ENCODE measurements at regions not wholly inside any gene's neighbourhood (a gene's known extent, or its start where the extent isn't known, plus 50 kb on each side); places are given as distances from the start of the nearest gene placed in this dataset.

DNA sequence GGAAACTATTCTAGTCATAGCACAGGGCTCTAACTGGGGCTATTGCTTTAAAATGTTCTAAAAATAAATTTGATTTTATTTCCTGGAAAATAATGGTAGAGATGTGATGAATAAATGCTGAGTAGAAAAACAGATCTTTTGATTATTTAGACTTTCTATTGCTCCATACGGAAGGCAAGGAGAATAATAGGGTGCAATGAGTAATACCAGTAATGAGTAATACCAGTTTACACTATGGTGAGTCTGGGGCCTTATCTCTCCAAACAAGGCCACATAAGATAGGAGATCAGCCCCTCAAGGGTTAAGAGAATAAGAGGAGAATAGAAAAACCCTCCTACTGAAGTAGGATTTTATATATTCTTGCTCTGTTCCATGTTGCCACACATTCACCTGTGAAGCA lies 390.4 kb downstream of the KLF5 start:
- no peaks in the 10 kb centered on the region for H3K4me1 ChIP-seq (ENCODE audit: control insufficient read depth in 1 of 2, insufficient read depth in 2 of 2, low read length in 2 of 2)
- POLR2A ChIA-PET, result no interaction called here
- no peaks in the 10 kb centered on the region for H3K36me3 ChIP-seq (ENCODE audit: control insufficient read depth in 1 of 2, insufficient read depth in 2 of 2, low read length in 2 of 2)
- no peak overlapping the region for H3K4me2 ChIP-seq (ENCODE audit: low read length)
- no peaks in the 10 kb centered on the region for H3K27me3 ChIP-seq (ENCODE audit: insufficient read depth, low read length)
- DNase-seq (ENCODE audit: low read depth, low spot score), result no peak
- intact Hi-C loops (cut with micrococcal nuclease), result no loop called here
- no peak overlapping the region for H2AFZ ChIP-seq (ENCODE audit: low read depth, low read length, poor library complexity, severe bottlenecking)
- ATAC-seq, result no peak
- H3K9me3 ChIP-seq (ENCODE audit: control insufficient read depth in 1 of 2, insufficient read depth in 1 of 2, low read depth in 1 of 2, low read length in 2 of 2), result no peaks in the 10 kb centered on the region
- no peak overlapping the region for H3K27ac ChIP-seq (ENCODE audit: low read depth, low read length)
- no peaks in the 10 kb centered on the region for H3K79me2 ChIP-seq (ENCODE audit: insufficient read depth, low read length)
- no peaks in the 10 kb centered on the region for H4K20me1 ChIP-seq (ENCODE audit: insufficient read depth)
- no peaks in the 10 kb centered on the region for H3K9me2 ChIP-seq (ENCODE audit: insufficient read depth)
- no peak overlapping the region for H3K4me3 ChIP-seq (replicated peaks in 1 of 2; ENCODE audit: low read depth in 1 of 2, low read length in 2 of 2)
- no peak overlapping the region for H3K9ac ChIP-seq (ENCODE audit: low read length)
- BruUV-seq (replicated peaks), result no TSS peak
- CTCF ChIA-PET, result no interaction called here
- TF ChIP-seq EZH2phosphoT487 (IDR thresholded peaks at IDR 0.05; ENCODE audit: borderline replicate concordance), result no peak
- no peak for TF ChIP-seq RAD21 (IDR thresholded peaks at IDR 0.05; ENCODE audit: low read depth)
- TF ChIP-seq, protein P1, sequence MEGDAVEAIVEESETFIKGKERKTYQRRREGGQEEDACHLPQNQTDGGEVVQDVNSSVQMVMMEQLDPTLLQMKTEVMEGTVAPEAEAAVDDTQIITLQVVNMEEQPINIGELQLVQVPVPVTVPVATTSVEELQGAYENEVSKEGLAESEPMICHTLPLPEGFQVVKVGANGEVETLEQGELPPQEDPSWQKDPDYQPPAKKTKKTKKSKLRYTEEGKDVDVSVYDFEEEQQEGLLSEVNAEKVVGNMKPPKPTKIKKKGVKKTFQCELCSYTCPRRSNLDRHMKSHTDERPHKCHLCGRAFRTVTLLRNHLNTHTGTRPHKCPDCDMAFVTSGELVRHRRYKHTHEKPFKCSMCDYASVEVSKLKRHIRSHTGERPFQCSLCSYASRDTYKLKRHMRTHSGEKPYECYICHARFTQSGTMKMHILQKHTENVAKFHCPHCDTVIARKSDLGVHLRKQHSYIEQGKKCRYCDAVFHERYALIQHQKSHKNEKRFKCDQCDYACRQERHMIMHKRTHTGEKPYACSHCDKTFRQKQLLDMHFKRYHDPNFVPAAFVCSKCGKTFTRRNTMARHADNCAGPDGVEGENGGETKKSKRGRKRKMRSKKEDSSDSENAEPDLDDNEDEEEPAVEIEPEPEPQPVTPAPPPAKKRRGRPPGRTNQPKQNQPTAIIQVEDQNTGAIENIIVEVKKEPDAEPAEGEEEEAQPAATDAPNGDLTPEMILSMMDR (IDR thresholded peaks at IDR 0.05 in 2 of 3, conservative IDR thresholded peaks at IDR 0.05 in 1 of 3; ENCODE audit: borderline replicate concordance in 1 of 3, insufficient read depth in 1 of 3, low read depth in 2 of 3, low read length in 2 of 3), result no peak
- no peak for TF ChIP-seq POLR2AphosphoS5 (IDR thresholded peaks at IDR 0.05; ENCODE audit: low read depth, low read length)
- no peak for TF ChIP-seq SIN3A (IDR thresholded peaks at IDR 0.05; ENCODE audit: low read depth)
- TF ChIP-seq ZFX (IDR thresholded peaks at IDR 0.05), result no peak
- TF ChIP-seq TCF7L2 (IDR thresholded peaks at IDR 0.05; ENCODE audit: borderline replicate concordance, extremely low read depth, insufficient read depth, insufficient read length), result no peak
- no peak for TF ChIP-seq EGR1 (IDR thresholded peaks at IDR 0.05; ENCODE audit: low read depth)
- TF ChIP-seq ZNF274 (IDR thresholded peaks at IDR 0.05; ENCODE audit: low read depth, low read length), result no peak
- TF ChIP-seq, protein P2, sequence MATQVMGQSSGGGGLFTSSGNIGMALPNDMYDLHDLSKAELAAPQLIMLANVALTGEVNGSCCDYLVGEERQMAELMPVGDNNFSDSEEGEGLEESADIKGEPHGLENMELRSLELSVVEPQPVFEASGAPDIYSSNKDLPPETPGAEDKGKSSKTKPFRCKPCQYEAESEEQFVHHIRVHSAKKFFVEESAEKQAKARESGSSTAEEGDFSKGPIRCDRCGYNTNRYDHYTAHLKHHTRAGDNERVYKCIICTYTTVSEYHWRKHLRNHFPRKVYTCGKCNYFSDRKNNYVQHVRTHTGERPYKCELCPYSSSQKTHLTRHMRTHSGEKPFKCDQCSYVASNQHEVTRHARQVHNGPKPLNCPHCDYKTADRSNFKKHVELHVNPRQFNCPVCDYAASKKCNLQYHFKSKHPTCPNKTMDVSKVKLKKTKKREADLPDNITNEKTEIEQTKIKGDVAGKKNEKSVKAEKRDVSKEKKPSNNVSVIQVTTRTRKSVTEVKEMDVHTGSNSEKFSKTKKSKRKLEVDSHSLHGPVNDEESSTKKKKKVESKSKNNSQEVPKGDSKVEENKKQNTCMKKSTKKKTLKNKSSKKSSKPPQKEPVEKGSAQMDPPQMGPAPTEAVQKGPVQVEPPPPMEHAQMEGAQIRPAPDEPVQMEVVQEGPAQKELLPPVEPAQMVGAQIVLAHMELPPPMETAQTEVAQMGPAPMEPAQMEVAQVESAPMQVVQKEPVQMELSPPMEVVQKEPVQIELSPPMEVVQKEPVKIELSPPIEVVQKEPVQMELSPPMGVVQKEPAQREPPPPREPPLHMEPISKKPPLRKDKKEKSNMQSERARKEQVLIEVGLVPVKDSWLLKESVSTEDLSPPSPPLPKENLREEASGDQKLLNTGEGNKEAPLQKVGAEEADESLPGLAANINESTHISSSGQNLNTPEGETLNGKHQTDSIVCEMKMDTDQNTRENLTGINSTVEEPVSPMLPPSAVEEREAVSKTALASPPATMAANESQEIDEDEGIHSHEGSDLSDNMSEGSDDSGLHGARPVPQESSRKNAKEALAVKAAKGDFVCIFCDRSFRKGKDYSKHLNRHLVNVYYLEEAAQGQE (IDR thresholded peaks at IDR 0.05; ENCODE audit: low read depth), result no peak
- no peak for TF ChIP-seq JUND (IDR thresholded peaks at IDR 0.05)
- no peak for TF ChIP-seq POLR2A (IDR thresholded peaks at IDR 0.05; ENCODE audit: borderline replicate concordance, extremely low read depth, insufficient read depth, insufficient read length)
- TF ChIP-seq, protein P3, sequence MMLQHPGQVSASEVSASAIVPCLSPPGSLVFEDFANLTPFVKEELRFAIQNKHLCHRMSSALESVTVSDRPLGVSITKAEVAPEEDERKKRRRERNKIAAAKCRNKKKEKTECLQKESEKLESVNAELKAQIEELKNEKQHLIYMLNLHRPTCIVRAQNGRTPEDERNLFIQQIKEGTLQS (IDR thresholded peaks at IDR 0.05), result no peak
- TF ChIP-seq, protein P4, sequence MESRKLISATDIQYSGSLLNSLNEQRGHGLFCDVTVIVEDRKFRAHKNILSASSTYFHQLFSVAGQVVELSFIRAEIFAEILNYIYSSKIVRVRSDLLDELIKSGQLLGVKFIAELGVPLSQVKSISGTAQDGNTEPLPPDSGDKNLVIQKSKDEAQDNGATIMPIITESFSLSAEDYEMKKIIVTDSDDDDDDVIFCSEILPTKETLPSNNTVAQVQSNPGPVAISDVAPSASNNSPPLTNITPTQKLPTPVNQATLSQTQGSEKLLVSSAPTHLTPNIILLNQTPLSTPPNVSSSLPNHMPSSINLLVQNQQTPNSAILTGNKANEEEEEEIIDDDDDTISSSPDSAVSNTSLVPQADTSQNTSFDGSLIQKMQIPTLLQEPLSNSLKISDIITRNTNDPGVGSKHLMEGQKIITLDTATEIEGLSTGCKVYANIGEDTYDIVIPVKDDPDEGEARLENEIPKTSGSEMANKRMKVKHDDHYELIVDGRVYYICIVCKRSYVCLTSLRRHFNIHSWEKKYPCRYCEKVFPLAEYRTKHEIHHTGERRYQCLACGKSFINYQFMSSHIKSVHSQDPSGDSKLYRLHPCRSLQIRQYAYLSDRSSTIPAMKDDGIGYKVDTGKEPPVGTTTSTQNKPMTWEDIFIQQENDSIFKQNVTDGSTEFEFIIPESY (IDR thresholded peaks at IDR 0.05; ENCODE audit: extremely low read depth, insufficient replicate concordance, low read length), result no peak
- no peak for TF ChIP-seq ELF1 (IDR thresholded peaks at IDR 0.05; ENCODE audit: borderline replicate concordance, low read depth)
- TF ChIP-seq CEBPB (IDR thresholded peaks at IDR 0.05; ENCODE audit: low read depth), result no peak
- TF ChIP-seq, protein P5, sequence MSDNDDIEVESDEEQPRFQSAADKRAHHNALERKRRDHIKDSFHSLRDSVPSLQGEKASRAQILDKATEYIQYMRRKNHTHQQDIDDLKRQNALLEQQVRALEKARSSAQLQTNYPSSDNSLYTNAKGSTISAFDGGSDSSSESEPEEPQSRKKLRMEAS (IDR thresholded peaks at IDR 0.05), result no peak
- TF ChIP-seq YY1 (IDR thresholded peaks at IDR 0.05; ENCODE audit: extremely low read depth, insufficient replicate concordance, low read depth, low read length), result no peak
- RAD21 ChIA-PET (ENCODE audit: low non-redundant PET in 1 of 2, low total read pairs in 2 of 2, uncharacterized antibody in 2 of 2, unreplicated experiment in 2 of 2), result no interaction called here

All from HCT116 (cell line).